HuH-7 (cell line): ENCODE measurements at regions not wholly inside any gene's neighbourhood (a gene's known extent, or its start where the extent isn't known, plus 50 kb on each side); places are given as distances from the start of the nearest gene placed in this dataset.

Experiments used
- DNase-seq: peaks from one replicate; pipeline ENCODE4 v3.0.0; 2011; ENCODE audit warnings: low spot score

DNA sequence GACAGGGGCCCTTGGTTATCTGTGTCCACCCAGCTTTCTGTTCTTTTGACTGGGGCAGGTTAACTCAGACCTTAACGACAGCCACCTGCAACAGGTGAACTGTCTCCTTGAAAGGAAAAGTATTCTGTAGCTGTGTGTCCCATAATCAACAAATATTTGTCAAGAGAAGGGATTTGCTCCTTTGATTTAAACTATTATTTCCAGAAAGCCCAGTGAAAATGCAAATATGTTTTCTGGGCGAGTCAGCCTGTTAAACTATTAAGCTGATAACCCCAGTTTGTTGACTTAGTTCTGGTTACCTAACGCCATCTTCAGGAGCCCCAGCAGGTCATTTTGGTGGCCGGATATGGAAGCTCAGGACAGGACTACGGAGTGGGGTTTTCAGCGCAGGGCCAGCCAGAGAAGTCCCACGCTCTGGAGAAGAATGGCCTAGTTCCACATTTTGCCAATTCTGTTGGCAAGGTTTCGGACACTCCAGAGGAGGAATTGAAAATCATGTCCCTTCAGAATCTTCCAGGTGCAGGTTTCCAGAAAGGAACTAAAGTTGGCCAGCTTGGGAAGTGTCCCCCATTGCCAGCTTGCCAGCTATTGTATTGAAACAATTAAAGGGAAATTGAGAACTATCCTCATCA lies 54.5 kb downstream of the ADRA2A start:
- DNase-seq, result peak; percentile 17

DNA sequence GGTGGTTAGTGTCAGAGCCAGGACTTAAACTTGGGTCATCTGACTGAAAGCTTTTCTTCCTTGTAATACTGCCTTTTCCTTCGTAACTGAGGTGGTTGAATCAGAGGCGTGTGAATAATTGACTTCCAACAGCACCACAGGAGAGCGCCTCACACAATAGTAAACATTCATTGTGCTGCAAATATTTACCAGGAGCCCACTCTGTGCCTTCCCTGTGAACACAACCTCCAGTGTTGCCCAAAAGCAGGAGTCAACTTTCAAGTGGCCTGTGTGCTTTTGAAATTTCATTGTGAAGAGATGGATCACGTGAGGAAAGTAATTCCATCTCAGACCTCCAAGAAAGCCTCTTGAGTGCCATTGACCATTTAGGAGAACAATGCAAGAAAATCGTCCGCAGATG lies 60.2 kb downstream of the ADRA2A start:
- DNase-seq, result no peak

DNA sequence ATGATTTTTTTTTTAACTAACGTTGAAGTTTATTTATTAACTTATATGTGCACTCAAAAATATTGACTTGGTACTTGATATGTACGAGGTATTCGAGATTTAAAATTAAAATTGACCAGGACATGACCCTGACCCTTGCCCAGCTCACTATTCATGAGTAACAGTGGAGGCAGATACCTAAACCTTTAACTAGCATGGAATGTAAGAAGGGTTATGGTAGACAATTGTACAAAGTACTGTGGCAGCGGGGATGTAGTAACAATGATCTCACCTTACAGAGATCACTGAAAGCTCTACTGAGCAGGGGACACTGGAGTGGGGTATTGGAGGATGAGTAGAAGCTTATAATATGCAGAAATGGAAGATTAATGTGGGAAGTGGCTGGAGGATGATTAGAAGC lies 60.8 kb downstream of the ADRA2A start:
- no peak for DNase-seq

DNA sequence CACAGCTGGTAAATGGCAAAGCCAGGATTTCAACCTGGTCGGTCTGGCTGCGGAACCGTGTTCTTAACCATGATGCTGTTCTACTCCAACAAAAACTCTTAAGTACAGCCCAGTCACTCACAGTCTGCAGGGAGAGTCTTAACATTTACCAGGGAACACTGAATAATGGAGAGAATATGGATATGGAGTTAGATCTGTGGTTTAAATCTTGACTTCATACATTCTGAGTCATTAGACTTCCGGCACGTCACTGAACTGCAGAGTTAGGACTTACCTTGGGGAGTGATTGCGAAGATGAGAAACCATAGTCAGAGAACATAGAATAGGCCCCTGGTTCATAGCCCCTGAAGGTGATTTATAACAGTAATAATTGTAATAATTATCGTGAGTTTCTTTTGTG lies 61.7 kb downstream of the ADRA2A start:
- no peak for DNase-seq

DNA sequence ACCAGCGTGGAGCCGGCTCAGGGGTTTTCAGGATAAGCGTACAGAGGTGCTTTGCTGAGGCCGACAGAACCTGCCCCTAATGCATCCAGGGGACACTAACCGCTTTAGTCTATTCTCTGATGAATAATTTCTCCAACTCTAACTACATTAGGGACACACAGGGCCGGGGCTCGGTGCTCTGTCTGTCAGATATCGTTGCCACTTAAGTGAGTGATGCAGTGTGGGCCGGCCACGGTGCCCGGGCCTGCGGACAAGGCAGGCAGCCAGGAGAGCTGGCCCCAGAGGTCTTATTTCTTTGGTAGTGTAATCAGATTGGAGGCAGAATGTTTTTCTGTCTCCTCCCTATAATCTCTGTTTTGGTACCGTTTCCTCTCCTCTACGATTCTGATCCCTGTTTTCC lies 62.7 kb downstream of the ADRA2A start:
- no peak for DNase-seq

DNA sequence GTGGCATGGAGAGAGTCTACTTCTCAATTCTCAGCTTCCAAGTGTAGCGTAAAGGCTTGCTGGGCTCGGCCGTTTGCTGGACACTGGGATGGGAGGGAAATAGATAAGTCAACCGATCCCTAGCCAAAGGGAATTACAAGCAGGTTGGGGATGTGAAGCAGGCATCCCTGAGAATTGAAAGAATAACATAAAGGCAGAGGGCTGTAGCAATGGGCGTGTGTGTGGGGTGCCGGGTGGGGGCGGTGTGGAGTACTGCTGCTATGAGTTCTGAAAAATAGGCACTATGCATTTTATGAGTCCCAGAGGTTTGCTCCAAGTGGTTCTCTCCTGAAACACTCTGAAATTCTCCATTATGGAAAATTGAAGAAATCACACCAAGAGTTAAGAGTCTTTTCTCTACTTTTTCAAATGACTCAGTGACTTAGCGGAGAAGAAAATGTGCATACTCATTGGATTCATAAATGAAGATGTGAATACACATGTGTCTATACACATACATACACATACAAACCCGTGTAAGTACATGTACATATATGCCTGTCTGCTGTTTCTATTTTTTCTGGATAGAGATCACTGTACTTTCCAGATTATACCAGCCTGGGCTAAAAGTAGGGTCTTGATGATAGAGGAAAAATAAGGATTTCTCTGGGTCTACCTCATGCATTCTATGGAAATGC lies 65.4 kb downstream of the ADRA2A start:
- peak; percentile 35 for DNase-seq

DNA sequence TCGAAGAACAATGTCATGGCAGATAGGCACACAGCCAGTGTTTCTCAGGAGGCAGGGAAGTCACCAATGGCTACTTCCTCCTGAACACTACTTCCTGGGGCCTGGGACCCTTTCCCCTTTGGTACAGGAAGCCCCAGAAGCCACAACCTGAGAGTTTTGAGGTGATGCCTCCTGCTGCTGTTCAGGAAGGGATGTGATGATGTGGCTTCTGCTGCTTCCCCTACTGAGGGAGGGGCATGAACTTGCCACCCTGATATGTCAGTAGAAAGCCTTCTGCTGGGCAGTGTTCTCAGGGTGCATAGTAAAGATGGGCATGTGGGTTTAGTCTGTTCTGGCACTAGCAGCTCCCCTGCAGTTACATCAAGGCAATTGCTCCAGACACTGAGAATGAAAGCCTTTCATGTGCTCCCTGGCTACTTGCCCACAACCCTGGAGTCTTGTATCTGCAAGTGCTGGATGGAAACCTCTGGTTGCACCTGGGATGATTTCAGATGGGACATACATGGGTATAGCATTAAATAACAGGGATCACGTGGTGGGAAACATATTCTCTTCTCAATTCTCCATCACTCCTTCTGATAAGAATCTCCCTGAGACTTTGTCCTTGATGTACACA lies 69.3 kb downstream of the ADRA2A start:
- no peak for DNase-seq

DNA sequence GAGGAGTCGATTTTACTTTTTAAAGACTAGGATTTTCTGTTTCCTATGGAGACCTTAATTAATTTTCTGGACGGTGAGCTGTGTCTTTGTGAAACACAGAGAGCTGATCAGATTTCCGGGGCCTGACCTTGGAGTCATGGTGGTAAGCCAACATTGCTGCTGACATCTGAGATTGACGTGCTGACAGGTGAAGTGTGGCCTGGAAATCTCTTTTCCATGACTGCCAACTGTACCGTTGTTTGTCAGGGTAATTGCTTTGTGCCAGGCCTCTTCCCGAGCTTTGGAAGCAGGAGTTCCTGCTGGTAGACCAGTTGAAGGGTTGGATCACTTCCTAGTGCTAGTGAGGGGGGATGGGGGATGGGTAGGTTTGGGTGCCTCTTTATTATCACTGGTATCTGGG lies 71.2 kb downstream of the ADRA2A start:
- DNase-seq, result no peak

DNA sequence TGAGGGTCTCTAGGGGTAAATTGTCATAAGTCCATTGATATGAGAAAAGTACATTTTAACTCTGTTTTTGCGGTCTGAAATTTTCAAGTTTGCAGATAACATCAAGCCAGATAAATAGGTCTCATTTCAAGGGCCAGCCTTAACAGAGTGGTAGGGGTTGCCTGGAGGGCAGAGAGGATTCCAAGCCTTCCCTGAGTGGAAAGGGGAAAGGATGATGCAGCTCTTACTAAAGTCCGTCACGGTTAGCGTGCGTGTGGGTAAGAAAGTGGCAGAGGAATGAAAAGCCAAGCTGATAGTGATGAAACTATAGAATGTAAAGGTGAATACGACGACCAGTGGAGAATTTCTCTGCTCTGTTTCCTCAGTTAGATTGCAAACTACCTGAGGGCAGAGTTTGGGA lies 71.6 kb downstream of the ADRA2A start:
- DNase-seq, result no peak

DNA sequence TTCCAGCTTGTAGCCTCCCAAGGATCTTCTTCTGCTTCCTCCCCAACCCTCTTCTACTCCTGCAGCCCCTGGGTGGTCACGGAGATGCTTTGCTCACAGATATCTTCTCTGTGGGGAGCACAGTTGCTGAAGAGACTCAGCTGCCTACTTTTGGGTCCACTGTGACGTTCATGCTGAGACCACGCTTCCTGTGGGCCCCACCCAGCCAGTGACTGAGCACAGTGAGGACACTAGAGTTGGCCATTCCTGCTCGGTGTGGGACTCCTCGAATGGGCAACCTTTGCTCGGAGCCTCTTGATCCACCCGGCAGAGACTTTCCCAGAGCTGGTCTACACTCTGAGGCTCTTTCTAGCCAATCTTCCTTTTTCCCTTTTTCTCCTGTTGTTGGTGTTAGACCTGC lies 73.9 kb downstream of the ADRA2A start:
- no peak for DNase-seq

DNA sequence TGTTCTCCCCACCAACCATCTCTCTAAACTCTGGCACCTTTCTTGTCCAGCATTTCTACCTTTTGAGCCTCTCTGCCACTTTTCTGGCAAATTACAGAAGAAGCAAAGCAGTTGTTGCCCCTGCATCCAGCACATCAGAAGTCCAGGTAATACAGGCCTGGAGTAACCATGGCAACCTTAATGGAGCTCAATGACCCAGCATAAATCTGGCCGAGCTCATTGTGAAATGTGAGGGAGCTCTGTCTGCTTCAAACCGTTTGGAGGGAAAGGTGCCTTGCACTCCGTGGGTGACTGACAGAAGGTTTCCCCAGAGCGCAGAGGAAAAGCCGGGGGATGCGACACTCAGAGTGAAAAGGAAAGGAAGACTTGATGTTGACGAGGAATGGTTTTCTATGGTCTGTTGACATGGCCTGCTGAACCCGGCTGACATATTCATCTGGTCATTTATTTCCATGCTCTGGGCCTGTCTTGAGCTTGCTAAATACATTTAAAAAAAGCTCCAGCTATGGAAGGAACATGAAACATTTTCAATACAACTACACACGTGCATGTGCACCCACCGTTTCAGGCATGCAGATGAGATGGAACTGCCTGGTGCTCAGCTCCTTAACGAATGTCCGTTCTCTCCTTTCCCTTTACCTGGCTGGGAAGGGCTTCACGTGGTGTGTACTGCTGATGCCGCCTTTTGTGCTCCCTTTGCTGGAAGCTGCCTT lies 74.9 kb downstream of the ADRA2A start:
- DNase-seq, result no peak

DNA sequence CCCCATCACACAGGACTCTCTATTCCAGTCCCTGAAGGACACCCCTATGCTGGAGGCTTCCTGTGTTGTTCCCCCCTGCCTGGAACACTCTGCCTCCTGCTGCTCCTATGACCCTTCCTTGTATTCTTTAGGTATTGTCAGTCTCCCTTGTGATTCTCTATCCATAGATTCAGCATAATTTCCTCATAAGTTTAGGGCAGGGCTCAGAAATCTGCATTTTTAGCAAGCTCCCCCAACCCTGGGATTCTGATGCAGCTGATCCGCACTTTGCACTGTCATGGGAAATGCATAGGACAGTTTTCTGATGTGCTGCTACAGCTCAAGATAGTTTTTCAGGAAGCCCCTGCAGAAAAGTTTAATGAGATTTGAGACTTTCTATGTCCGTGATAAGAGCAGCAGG lies 79.9 kb downstream of the ADRA2A start:
- no peak for DNase-seq

DNA sequence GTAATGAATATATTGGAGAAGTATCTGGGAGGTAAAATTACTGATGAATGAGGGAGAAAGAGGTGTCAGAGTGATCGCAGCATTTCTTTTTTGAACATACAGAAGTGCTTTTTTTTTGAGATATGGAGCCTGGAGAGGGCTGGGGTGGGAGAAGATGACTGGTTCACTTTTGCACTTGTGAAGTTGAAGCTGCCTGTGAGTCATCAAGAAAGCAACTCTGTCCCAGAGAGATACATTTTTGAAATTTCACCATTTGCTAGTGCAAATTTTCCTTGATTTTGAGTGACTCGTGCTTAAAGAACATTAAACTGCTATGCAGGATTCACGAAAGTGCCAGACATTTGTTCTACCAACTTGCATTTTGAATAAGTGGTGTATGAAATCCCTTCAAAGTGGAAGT lies 81.8 kb downstream of the ADRA2A start:
- DNase-seq, result no peak

DNA sequence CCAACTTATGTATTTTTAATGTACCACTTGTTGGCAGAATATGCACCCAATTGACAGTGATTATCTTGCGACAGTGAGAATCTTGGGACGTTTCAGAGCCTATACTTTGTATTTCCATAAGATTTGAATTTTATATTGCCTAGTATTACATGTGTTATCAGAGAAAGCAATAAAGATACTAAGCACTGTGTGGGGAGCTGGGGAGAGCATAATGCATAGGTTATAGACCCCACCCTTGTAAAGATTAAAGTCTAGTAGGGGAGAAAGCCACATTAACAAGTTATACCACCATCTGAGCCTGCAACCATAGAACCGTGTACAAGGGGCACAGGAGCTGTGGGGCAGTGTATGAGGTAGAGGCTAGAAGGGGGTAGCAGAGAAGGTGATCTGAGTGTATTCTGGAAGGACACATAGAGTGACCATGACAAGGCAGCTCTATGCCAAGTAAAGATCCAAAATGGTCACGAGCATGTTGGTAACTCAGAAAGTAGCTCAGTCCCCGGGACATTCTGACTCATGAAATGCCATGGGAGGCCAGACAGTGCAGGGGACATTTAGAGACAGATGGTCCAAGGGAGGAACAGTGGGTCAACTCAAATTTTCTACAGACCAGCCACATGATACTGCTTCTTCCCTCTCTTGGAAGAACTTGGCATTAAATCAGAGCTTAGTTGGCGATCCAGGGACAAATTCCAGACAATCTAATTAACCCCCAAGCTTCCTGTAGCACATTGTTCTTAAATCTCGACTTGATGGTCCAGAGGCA lies 84.5 kb downstream of the ADRA2A start:
- DNase-seq, result no peak

DNA sequence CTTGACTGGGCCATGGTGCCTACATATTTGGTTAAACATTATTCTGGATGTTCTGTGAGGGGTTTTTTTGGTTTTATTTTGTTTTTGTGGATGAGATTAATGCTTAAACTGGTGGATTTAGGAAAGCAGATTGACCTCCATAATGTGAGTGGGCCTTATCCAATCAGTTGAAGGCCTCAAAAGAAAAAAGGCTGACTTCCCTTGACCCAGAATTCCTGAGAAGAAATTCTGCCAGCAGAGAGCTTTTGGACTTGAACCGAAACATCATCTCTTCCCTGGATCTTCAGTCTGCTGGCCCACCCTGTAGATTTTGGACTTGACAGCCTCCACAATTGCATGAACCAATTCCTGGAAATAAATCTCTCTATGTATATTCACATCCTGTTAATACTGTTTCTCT lies 94.4 kb downstream of the ADRA2A start:
- DNase-seq, result no peak

DNA sequence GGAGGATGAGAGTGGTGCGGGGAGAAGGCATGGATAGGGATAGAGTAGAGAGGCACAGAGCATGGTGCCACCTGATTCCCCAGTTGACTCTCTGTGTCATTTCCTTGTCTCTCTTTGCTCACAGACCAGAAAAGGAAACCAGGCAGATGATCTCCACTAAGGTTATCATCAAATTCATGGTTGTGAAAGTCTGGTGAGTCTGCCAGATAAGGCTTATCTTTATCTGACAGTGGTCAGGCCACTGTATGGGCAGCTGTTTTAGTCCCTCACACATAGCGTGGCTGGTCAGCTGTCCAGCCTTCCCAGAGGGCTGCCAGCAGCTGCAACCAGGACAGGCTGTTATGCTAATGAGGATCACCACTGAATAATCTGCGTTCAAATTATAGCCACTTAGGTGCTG lies 99.0 kb downstream of the ADRA2A start:
- DNase-seq, result no peak

DNA sequence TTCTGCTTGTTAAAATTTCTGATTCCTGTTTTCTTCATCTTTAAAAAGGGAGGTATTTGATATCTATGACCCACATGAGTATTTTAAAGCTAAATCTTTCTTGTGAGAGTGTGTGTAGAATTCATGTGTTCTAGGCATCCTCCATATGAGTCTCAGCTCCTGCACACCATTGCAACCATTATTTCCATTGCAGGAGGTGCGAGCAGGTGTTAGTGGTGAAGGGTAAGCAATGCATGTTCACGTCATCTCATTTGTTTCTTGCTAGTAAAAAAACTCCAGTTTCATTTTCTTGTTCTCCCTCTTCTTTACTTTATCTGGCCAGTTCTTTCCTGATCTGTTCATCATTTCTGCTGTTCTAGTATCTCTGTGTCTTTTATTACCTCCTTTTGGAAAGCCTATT lies 100.5 kb downstream of the ADRA2A start:
- DNase-seq, result no peak

DNA sequence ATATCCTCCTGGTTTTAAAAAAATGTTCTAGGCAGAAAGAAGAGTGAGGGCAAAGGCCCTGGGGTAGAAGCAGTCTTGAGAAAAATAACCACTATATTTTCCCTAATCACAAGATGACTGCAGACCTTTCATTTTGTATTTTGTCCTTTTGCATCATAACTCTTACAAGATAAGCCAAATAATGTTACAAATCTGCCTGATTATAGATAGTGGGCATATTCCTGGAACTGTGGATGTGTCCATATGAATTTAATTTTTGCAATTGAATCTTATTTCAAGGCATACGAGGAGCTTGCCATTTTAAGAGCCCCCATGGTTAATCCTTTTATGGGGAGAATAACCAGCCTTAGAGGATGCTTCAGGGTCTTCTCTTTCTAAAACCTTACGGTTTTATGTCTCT lies 102.7 kb downstream of the ADRA2A start:
- DNase-seq, result no peak

DNA sequence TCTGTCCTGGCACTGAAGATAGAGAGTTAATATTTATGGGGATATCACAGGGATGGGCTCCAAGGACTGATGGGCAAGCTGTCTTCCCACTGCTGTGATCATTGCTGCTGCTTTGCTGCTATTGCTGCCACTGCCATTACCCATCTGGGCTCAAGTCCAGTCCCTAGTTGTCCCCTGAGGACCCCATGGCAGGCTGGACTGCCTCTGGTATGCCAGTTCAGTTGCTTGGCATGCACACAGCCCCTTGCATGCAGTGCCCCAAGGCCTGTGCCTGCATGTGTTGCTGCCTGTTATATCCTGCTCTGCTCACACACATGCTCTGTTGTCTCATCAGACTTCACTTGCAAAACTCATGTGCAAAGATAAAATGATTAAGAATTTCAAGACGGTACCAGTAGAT lies 109.5 kb downstream of the ADRA2A start:
- no peak for DNase-seq

DNA sequence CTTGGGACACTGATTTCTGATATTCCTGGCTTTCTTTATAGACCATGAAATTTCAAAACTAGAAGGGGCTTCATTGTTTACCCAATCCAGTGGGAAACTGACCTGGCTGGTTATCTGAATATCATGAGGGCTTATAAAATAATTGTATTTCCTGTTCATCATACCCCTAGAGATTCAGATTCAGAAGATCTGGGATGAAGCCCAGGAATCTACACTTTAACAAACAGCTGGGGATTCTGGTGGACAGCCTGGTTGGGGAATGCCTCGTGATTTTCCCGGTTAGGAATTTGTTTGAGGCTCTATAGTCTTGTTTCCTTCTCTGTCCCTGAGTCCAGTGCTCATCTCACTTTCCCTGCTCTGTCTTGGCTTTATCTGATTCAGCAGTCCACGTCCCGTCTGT lies 110.3 kb downstream of the ADRA2A start:
- no peak for DNase-seq

DNA sequence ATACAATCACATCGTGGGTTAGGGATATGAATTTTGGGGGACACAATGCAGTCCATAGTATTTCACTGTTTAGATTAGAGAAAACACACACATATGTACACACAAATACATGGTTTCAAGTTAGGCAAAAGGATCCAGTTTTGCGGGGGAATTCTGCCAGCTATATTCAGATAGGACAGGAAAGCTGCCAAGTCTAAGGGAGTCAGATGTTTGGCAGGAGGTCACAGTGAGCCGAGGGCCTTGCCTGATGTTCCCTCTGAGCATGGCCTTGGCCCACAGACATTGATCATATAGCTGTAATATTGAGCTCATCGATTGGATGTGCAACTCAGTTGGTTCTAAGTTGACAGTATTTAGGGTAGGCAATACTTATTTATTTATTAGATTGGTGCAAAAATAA lies 122.8 kb downstream of the ADRA2A start:
- DNase-seq, result no peak

DNA sequence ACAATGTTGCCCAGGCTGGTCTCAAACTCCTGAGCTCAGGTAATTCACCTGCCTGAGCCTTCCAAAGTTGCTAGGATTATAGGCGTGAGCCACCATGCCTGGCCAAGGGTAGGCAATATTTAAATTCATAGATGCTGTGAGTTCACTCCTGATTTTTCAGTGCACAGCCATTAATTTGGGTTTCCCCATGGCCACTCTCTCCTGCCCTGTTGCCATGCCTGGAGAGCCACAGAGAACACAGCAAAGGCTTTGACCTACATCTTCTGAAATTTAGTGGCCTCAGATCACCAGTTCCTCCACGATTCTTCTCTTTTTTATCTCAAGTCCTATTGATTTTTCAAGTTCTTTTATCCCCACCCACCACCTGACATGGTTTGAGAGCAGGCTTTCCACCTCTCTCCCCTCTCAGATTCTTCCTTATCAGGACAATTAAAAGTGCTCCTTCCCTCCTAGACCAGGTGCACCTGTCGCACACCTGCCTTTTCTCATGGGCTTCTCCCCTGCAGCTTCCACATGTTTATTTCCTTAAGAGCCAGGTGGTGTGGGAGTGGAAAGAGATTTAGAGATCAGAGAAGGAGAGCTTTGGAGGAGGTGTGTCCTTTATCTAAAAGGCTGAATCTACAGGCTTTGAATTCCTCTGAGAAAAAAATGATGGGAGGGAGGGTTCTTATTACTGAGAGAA lies 123.8 kb downstream of the ADRA2A start:
- no peak for DNase-seq
